Fibroblast of lung (primary cell): ENCODE measurements at regions not wholly inside any gene's neighbourhood (a gene's known extent, or its start where the extent isn't known, plus 50 kb on each side); places are given as distances from the start of the nearest gene placed in this dataset.

Experiments
- EZH2 ChIP-seq: IDR thresholded peaks from 2 replicates; pipeline ENCODE4 v1.5.1; 2012; ENCODE audit warnings: low read length, control low read depth, mild to moderate bottlenecking; ENCODE audit errors: missing control alignments
- TF ChIP-seq, protein P1 (sequence below), 2 donors: IDR thresholded peaks in 1 of 2; conservative IDR thresholded peaks in 1 of 2; 1 replicate in 1 of 2; 2 replicates in 1 of 2; pipeline ENCODE4 v1.5.1; 2011 to 2012; ENCODE audit warnings: low read length in 2 of 2, control low read depth in 1 of 2, inconsistent platforms in 1 of 2, low read depth in 1 of 2, mild to moderate bottlenecking in 1 of 2

DNA sequence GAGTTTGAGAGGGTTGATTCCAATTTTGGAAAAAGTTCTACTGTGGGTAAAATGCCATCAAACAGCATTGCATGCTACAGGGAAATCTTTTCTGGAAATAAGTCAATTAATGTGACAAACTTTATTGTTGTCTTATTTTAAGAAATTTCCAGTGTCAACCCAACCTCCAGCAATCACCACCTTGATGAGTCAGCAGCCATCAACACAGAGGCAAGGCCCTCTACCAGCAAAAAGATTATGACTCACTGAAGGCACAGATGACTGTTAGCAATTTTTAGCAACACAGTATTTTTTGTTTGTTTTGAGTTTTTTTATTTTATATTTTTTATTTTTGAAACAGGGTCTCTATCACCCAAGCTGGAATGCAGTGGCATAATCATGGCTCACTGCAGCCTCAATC, 165.4 kb upstream of the C1QTNF7 start:
- TF ChIP-seq, protein P1, sequence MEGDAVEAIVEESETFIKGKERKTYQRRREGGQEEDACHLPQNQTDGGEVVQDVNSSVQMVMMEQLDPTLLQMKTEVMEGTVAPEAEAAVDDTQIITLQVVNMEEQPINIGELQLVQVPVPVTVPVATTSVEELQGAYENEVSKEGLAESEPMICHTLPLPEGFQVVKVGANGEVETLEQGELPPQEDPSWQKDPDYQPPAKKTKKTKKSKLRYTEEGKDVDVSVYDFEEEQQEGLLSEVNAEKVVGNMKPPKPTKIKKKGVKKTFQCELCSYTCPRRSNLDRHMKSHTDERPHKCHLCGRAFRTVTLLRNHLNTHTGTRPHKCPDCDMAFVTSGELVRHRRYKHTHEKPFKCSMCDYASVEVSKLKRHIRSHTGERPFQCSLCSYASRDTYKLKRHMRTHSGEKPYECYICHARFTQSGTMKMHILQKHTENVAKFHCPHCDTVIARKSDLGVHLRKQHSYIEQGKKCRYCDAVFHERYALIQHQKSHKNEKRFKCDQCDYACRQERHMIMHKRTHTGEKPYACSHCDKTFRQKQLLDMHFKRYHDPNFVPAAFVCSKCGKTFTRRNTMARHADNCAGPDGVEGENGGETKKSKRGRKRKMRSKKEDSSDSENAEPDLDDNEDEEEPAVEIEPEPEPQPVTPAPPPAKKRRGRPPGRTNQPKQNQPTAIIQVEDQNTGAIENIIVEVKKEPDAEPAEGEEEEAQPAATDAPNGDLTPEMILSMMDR (conservative IDR thresholded peaks at IDR 0.05 in 1 of 2, IDR thresholded peaks at IDR 0.05 in 1 of 2; ENCODE audit: low read depth in 1 of 2, low read length in 2 of 2), result no peak
- TF ChIP-seq EZH2, result no peak
